NB4 (cell line): ENCODE measurements at regions not wholly inside any gene's neighbourhood (a gene's known extent, or its start where the extent isn't known, plus 50 kb on each side); places are given as distances from the start of the nearest gene placed in this dataset.

Experiments used
- DNase-seq: peaks from one replicate; pipeline ENCODE4 v3.0.0; 2010; ENCODE audit warnings: low read depth
- H3K4me3 ChIP-seq: one replicate; pipeline ENCODE4 v1.5.1; 2011; ENCODE audit warnings: mild to moderate bottlenecking, low read depth, low read length, moderate library complexity
- MYC ChIP-seq: IDR thresholded peaks from 2 replicates; pipeline ENCODE4 v1.6.1; 2011; ENCODE audit warnings: low read depth, low read length
- POLR2A ChIP-seq: IDR thresholded peaks from 2 replicates; pipeline ENCODE4 v1.6.1; 2011; ENCODE audit warnings: mild to moderate bottlenecking; ENCODE audit not compliant: insufficient read length; ENCODE audit errors: extremely low read depth
- TF ChIP-seq, protein P1 (sequence below): IDR thresholded peaks from 2 replicates; pipeline ENCODE4 v1.6.1; 2011; ENCODE audit warnings: low read depth, low read length
- TF ChIP-seq, protein P2 (sequence below): IDR thresholded peaks from one replicate; pipeline ENCODE4 v1.5.1; 2012; ENCODE audit warnings: low read depth, low read length

DNA sequence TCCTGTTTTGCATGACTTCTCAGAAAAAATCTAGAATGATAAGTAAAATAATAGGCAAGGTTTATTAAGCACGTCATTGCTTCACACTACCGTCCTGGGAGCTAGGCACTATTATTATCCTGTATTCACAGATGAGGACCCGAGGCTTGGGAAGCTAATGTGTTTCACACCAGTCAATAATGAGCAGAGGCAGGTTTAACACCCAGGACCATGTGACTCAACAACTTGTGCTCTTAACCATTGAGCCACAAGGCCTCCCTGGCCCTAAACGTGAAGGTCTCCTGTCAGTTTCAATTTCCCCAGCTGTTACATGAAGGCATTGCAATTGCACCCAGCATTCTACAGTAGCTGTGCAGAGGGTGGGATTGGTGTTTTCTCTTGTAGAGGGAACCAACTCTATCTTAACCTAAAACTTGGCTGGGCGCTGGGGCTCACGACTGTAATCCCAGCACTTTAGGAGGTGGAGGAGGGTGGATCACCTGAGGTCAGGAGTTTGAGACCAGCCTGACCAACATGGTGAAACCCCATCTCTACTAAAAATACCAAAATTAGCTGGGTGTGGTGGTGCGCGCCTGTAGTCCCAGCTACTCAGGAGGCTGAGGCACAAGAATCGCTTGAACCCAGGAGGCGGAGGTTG lies 191.2 kb downstream of the BCAS1 start:
- H3K4me3 ChIP-seq = no peak overlapping the region
- DNase-seq = no peak
- TF ChIP-seq, protein P1, sequence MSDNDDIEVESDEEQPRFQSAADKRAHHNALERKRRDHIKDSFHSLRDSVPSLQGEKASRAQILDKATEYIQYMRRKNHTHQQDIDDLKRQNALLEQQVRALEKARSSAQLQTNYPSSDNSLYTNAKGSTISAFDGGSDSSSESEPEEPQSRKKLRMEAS = peak; percentile 29; the same call in 1 of the 2 replicates
- no peak for TF ChIP-seq POLR2A

- DNase-seq = no peak
- TF ChIP-seq, protein P2, sequence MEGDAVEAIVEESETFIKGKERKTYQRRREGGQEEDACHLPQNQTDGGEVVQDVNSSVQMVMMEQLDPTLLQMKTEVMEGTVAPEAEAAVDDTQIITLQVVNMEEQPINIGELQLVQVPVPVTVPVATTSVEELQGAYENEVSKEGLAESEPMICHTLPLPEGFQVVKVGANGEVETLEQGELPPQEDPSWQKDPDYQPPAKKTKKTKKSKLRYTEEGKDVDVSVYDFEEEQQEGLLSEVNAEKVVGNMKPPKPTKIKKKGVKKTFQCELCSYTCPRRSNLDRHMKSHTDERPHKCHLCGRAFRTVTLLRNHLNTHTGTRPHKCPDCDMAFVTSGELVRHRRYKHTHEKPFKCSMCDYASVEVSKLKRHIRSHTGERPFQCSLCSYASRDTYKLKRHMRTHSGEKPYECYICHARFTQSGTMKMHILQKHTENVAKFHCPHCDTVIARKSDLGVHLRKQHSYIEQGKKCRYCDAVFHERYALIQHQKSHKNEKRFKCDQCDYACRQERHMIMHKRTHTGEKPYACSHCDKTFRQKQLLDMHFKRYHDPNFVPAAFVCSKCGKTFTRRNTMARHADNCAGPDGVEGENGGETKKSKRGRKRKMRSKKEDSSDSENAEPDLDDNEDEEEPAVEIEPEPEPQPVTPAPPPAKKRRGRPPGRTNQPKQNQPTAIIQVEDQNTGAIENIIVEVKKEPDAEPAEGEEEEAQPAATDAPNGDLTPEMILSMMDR = no peak
- TF ChIP-seq MYC (no peak), POLR2A (no peak)
- TF ChIP-seq, protein P1 = no peak
- no peak overlapping the region for H3K4me3 ChIP-seq
Observed at GRCh38 chr20:53878262-53879047, 191.9 kb downstream of the BCAS1 start.

GRCh38 chr20:53876956-53877355 lies 193.4 kb downstream of the BCAS1 start:
- TF ChIP-seq POLR2A = no peak
- TF ChIP-seq MYC = no peak
- TF ChIP-seq, protein P1 = no peak
- TF ChIP-seq, protein P2 = no peak
- DNase-seq = no peak
- H3K4me3 ChIP-seq = no peak overlapping the region

- TF ChIP-seq, protein P1 = no peak
- TF ChIP-seq, protein P2 = no peak
- TF ChIP-seq POLR2A = no peak
- TF ChIP-seq MYC = no peak
- H3K4me3 ChIP-seq = no peak overlapping the region
- DNase-seq = no peak
Observed at GRCh38 chr20:53876470-53876869, 193.9 kb downstream of the BCAS1 start.

DNA sequence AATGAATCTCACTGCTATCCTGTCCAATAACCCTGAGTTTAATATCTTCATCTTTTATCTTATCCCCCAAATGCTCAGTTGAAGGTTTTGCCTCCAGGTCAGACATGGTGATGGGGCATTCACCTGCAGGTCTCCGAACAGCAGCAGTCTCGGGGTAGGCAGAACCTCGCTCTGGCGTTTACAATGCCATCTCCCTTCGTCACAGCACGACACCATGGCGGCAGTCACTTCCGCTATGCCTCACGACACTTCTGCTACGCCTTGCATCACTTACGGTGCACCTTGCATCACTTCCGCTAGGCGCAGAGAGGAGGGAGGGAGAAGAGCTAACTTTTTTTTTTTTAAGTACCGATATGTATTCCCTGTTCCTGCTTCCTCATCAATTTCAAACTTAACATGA lies 194.9 kb downstream of the BCAS1 start:
- peak overlapping the region; percentile 90 for H3K4me3 ChIP-seq
- TF ChIP-seq, protein P1 = peak; percentile 79
- TF ChIP-seq, protein P2 = no peak
- TF ChIP-seq POLR2A (peak; percentile 94), MYC (peak; percentile 82)

GRCh38 chr20:53874706-53875105 lies 195.7 kb downstream of the BCAS1 start:
- TF ChIP-seq MYC (no peak), POLR2A (no peak)
- TF ChIP-seq, protein P2 = no peak
- TF ChIP-seq, protein P1 = no peak
- peak overlapping the region; percentile 90 for H3K4me3 ChIP-seq
- no peak for DNase-seq

More for the DNA sequence above, 194.9 kb downstream of the BCAS1 start:
- DNase-seq = peak; percentile 97
